Panc1 (cell line): ENCODE measurements at regions not wholly inside any gene's neighbourhood (a gene's known extent, or its start where the extent isn't known, plus 50 kb on each side); places are given as distances from the start of the nearest gene placed in this dataset.

Experiments used
- ATAC-seq: fragments of 200-7000 bp; cut with Tn5 transposase; 2 replicates; pipeline ENCODE4 v1.9.1; 2020; ENCODE audit warnings: mild to moderate bottlenecking, moderate library complexity
- BruUV-seq: library from RNA; stranded (reverse); fragments of 400-500 nt; replicated peaks from 2 replicates; lab custom pipeline; 2021; lab: Mats Ljungman, UMichigan
- CTCF ChIA-PET: fragments of 300-600 bp; sonication (Branson Sonifier 250); formaldehyde crosslinking; loops from one replicate; lab custom pipeline; 2022; ENCODE audit warnings: antibody characterized with exemption; lab: Charles Lee
- POLR2A ChIA-PET: fragments of 300-600 bp; sonication (Branson Sonifier 250); formaldehyde crosslinking; loops from one replicate; lab custom pipeline; 2022; ENCODE audit warnings: antibody characterized with exemption; lab: Charles Lee
- DNase-seq: peaks from one replicate; pipeline ENCODE4 v3.0.0-alpha.2; 2010; ENCODE audit warnings: low read depth, low spot score
- H3K27ac ChIP-seq: 2 replicates; pipeline ENCODE4 v1.5.1; 2011; ENCODE audit warnings: mild to moderate bottlenecking, low read length, inconsistent platforms
- H3K27me3 ChIP-seq: fragments of 200-500 bp; sonication (Bioruptor generic); 2 replicates; pipeline ENCODE4 v1.6.0; 2014; ENCODE audit warnings: low read length, inconsistent platforms; ENCODE audit not compliant: control insufficient read depth, insufficient read depth
- H3K36me3 ChIP-seq: fragments of 200-500 bp; sonication (Bioruptor generic); 2 replicates; pipeline ENCODE4 v1.5.1; 2014; ENCODE audit warnings: inconsistent platforms, mild to moderate bottlenecking, low read length, moderate library complexity; ENCODE audit not compliant: control insufficient read depth, insufficient read depth
- H3K4me1 ChIP-seq: 2 replicates; pipeline ENCODE4 v1.5.1; 2011; ENCODE audit warnings: inconsistent platforms, mild to moderate bottlenecking, low read length, moderate library complexity; ENCODE audit not compliant: control insufficient read depth, insufficient read depth
- H3K4me3 ChIP-seq, 2 experiments: 2 replicates each; pipeline ENCODE4 v1.5.1; 2011 to 2012; ENCODE audit warnings: low read depth in 2 of 2, low read length in 2 of 2, mild to moderate bottlenecking in 2 of 2, inconsistent platforms in 1 of 2, moderate library complexity in 1 of 2
- H3K9me3 ChIP-seq: fragments of 200-500 bp; sonication (Bioruptor generic); 2 replicates; pipeline ENCODE4 v1.5.1; 2014; ENCODE audit warnings: low read depth, mild to moderate bottlenecking, inconsistent platforms, low read length, moderate library complexity; ENCODE audit not compliant: control insufficient read depth, insufficient read depth
- CTCF ChIP-seq: fragments of 450-650 bp; IDR thresholded peaks from 2 replicates; pipeline ENCODE4 v1.5.1; 2017; ENCODE audit warnings: mild to moderate bottlenecking
- POLR2AphosphoS5 ChIP-seq: IDR thresholded peaks from 2 replicates; pipeline ENCODE4 v1.6.1; 2012; ENCODE audit warnings: mild to moderate bottlenecking, low read depth, low read length, moderate library complexity
- REST ChIP-seq, 2 experiments: IDR thresholded peaks; 2 replicates each; pipeline ENCODE4 v1.6.1; 2011 to 2012; ENCODE audit warnings: low read depth in 2 of 2, control low read depth in 1 of 2, low read length in 1 of 2, mild to moderate bottlenecking in 1 of 2, moderate library complexity in 1 of 2; ENCODE audit not compliant: insufficient read depth in 1 of 2
- SIN3A ChIP-seq: IDR thresholded peaks from 2 replicates; pipeline ENCODE4 v1.6.1; 2012; ENCODE audit warnings: low read depth, mild to moderate bottlenecking, low read length, moderate library complexity, borderline replicate concordance; ENCODE audit not compliant: insufficient read depth
- TCF7L2 ChIP-seq: IDR thresholded peaks from 2 replicates; pipeline ENCODE4 v1.6.1; 2011; ENCODE audit warnings: mild to moderate bottlenecking, low read depth, low read length, inconsistent platforms
- in situ Hi-C: cut with HindIII; loops from 2 replicates; pipeline ENCODE4 v1.10.0; 2016; ENCODE audit warnings: low sequenced_read_pairs, low pct_unique_long_range_greater_than_20kb
- intact Hi-C: fragments of 100-400 bp; cut with micrococcal nuclease; formaldehyde crosslinking; loops from one replicate; pipeline ENCODE4 v1.10.0; 2022; ENCODE audit not compliant: unreplicated experiment

GRCh38 chr11:32310214-32310601, 125.1 kb downstream of the WT1 start:
- intact Hi-C loops, result no loop called here
- no peak overlapping the region for H3K4me3 ChIP-seq
- ChIA-PET CTCF (no interaction called here), POLR2A (interaction anchor here (0.5 kb wide), 1 partner anchor 23 kb away, joined by 3 read pairs; no protein-coding TSS in a partner anchor)
- no peaks in the 10 kb centered on the region for H3K9me3 ChIP-seq
- TF ChIP-seq POLR2AphosphoS5 (no peak), SIN3A (no peak), TCF7L2 (no peak), CTCF (no peak), REST (IDR thresholded peaks at IDR 0.05; ENCODE audit: insufficient read depth in 1 of 2, low read depth in 2 of 2, low read length in 1 of 2) (no peak)
- no peaks in the 10 kb centered on the region for H3K27me3 ChIP-seq
- H3K4me1 ChIP-seq, result peaks cover 22% of the 10 kb centered on the region
- no peaks in the 10 kb centered on the region for H3K36me3 ChIP-seq
- DNase-seq (no peak), ATAC-seq (no peak)
- in situ Hi-C loops, result no loop called here
- no peak overlapping the region; the same call in 1 of the 2 replicates for H3K27ac ChIP-seq
- no TSS peak for BruUV-seq

GRCh38 chr11:32311346-32312065, 123.8 kb downstream of the WT1 start:
- DNase-seq, result no peak
- in situ Hi-C loops (no loop called here), intact Hi-C loops (no loop called here)
- no peaks in the 10 kb centered on the region for H3K9me3 ChIP-seq
- no peak overlapping the region for H3K4me3 ChIP-seq
- no peaks in the 10 kb centered on the region for H3K36me3 ChIP-seq
- no TSS peak for BruUV-seq
- H3K27me3 ChIP-seq, result no peaks in the 10 kb centered on the region
- H3K27ac ChIP-seq, result peak overlapping the region; percentile 60
- no peak for ATAC-seq
- POLR2A ChIA-PET, result no interaction called here
- peaks cover 22% of the 10 kb centered on the region for H3K4me1 ChIP-seq
- CTCF ChIA-PET, result no interaction called here
- TF ChIP-seq POLR2AphosphoS5 (no peak), SIN3A (no peak), TCF7L2 (no peak), CTCF (no peak), REST (IDR thresholded peaks at IDR 0.05; ENCODE audit: insufficient read depth in 1 of 2, low read depth in 2 of 2, low read length in 1 of 2) (no peak)
